Stimulated activated CD4-positive, alpha-beta T cell treated with anti-CD3 and anti-CD28 coated beads, Interleukin-15, amount 100 ng/mL, for 24 hours (primary cell): ENCODE measurements at regions not wholly inside any gene's neighbourhood (a gene's known extent, or its start where the extent isn't known, plus 50 kb on each side); places are given as distances from the start of the nearest gene placed in this dataset.

Experiments used
- DNase-seq: peaks from one replicate; pipeline ENCODE4 v3.0.0-alpha.2; 2020

DNA sequence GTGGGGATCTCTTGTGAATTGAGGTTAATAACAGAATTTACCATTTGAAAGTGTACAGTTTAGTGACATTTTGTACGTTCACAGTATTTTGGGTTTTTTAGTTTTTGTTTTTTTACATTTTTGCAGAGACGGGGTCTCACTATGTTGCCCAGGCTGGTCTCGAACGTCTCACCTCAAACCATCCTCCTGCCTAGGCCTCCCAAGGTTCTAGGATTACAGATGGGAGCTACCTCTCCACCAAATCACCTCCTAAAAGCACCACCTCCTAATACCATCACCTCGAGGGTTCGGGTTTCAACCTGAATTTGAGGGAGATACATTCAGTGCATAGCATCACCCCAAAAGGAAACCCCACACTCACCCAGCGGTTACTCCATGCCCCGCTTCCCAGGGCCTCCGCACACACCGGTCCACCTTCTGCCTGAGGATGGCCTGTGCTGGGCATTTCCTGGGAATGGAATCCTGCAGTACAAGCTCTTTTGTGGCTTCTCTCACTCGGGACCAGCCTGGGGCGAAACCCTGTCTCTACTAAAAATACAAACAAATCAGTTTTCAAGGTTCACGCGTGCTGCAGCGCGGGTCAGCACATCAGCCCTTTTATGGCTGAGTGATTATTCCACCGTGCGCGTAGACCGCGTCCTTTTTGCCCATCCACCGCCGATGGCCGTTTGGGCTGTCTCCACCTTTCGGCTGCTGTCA is 182.7 kb upstream of the CIBAR2 start:
- DNase-seq, result no peak

DNA sequence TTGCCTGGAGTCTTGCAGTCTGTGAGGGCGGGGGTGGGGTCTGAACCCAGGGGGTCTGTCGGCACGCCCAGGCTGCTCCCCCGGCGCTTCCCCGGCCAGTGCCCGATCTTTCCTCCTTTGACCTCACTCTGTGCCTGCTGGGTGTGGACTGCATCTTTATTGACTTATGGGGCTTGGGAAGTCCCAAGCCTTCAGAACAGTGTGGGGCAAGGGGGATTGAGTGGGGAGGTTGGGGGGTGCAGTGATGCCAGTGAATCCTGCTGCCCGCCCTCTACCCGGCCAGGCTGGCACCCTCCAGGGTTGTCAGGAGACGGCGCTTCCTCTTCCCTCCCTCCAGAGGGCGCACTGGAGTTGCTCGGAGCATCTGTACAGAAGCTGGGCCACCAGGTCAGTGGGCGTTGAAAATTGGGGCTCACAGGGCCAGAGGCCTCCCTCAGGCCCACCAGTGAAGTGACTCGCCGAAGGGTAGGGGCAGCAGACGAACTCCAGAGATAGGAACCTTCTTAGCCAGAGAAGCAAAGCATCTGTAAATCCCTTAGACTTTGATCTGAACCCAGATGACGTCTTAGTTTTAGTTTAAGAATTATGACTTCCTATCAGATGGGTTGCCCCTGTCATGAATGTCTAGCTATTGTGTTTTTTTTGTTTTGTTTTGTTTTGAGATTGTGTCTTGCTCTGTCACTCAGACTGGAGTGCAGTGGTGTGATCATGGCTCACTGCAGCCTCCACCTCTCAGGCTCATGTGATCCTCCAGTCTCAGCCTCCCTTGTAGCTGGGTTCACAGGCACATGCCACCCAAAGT is 184.8 kb upstream of the CIBAR2 start:
- DNase-seq, result peak; percentile 68

DNA sequence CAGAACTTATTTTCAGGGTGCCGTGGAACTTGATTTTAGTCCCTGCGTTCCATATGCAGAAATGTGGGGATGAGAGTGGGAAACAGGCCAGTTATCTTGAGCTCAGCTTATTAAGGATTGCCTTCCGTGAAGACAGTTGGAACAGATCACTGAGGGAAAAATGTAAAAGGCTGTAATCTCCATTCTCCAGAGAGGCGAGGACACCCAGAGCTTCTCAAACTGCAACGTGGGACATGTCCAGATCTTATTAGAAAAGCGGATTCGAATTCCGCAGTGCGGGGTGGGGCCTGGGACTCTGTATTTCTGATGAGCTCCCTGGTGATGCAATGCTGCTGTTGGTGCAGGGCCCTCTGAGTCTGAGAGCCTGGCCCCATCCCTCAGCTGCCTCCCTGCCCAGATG is 185.6 kb upstream of the CIBAR2 start:
- no peak for DNase-seq

DNA sequence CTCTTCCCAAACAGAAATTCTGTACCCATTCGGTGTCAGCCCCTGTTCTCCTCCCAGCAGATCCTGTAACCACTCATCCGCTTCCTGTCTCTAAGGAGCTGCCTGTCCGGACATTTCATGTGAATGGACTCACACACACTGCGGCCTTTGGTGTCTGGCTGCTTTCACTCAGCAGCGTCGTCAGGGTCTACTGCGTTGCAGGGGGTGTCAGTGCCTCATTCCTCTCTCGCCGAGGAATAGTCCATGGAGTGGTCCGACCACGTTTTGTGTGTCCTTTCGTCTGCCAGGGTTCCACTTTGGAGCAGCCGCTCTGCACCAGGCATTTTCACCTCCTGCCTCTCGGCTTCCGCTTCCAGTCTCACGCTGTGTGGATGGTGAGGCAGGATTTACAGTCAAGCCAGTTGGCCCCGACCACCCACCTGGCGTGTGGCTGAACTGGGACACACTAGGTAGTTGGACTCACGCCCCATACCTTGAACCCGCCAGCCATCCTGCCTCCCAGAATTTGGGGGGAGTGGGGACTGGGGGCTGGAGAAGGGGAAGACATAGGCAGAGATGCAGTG is 188.2 kb upstream of the CIBAR2 start:
- no peak for DNase-seq

DNA sequence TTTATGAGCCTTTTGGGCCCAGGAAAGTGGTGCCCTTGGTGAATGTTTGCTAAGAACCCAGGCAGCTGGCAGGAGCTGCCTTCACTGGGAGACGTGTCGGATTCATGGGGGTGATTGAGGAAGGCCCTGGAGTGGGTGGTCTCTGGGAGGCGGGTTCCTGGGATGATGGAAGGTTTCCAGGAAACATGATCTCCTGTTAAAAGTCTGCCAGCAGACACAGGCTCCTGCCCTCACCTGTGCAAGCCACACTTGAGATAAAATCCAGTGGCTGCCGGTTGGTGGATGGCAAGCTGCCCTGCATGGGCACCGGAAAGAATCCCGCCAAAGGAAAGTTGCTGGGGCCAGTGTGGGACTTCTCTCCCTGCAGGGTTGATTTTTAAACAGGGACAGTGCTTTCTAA is 189.0 kb upstream of the CIBAR2 start:
- DNase-seq, result no peak

DNA sequence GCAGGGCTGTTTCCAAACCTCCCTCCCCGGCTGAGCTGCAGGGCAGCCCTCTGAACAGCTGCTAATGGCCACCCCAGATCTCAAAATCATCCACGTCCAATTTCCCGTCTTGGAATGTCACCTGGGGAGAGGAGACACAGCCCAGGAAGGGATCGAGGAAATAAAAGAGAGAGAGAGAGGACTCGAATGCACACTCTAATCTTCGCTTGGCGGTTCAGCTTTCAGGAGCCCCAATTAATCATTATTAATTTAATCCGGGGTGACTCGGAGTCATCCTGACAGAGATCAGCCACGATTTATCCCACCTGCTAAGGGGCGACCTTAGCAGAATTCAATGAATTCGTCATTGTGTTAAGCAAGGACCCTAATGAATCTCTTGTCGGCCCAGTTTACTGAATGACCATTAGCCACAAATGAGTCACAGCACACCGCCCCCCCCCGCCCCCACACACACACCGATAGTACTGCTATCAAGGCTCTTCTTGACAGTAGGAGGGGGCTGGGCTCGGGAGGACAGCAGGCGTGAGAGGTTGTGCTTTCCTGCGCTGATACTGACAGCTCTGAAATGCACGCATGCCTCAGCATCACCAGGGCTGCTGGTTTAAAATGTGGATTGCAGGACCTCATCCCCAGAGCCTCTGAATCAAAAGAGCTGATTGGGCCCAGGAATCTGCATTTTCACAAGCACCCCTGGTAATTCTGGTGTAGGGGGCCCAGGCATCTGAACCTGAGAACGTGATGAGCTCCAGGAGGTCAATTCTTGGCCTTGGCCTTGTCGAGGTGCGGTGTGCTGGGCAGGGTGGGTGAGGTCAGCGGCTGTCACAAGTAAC is 190.0 kb upstream of the CIBAR2 start:
- DNase-seq, result no peak

DNA sequence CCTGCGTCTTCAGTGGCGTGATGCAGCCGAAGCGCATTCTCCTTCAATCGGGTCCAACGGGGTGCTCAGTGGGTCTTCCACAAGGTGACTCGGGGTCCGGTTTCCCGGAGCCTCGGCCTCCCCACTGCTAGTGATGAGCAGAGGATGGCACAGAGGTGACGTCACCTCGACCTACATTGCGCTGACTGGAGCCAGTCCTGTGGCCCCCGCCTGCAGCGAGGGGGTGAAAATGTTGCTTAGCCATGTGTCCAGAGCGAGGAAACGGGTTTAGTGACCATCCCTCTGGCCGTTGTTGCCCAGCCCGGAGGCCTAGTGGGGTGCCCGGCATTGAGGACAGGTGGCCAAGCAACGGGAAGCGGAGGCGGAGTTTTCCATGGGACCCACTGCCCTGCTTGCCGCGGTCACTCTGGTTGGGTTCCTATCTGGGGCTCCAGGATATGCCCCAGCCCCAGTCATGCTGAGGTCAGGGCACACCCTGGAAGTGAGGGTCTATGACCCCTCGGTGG is 190.6 kb upstream of the CIBAR2 start:
- DNase-seq, result peak; percentile 11

DNA sequence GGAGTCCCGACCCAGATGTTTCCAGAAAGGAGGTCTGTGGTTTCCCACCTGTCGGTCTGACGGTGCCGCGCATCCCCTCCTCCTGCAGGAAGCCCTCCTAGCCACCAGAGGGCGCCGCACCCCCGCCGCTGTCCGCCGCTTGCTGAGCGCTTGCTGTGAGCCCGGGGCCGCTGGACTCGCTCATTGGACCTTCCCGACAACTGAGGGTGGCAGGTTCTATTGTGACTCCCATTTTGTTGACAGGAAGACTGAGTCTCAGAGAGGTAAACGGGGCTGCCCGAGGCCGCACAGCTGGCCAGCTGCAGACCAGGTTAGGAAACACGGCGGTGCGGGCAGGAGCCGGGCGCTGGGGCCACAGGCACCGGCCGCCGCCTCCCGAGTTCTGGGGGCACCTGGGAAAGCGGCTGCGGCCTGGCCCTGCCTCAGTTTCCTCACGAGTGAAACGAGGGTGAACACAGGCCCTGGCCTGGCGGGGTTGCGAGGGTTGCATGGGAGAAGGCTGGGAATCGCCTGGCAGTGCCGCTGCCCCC is 191.1 kb upstream of the CIBAR2 start:
- peak; percentile 85 for DNase-seq

DNA sequence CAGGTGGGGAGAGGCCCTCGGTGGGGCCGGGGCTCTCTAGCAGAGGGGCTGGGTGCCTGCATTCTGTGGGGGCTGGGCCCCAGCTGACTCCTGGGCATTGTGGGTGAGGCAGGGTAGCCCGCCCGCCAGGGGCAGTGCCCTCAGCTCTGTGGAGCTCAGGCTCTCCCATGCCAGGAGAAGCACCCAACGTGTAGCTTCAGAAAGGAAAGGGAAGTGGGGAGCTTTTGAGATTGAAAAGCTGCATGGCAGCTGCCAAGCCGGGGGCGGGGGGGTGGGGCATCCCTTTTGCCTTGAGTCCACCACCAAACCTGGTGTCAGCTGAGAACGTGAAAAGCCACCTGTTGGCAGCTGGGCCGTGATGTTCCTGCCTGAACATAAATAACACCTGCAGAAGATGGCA is 192.1 kb upstream of the CIBAR2 start:
- DNase-seq, result no peak

DNA sequence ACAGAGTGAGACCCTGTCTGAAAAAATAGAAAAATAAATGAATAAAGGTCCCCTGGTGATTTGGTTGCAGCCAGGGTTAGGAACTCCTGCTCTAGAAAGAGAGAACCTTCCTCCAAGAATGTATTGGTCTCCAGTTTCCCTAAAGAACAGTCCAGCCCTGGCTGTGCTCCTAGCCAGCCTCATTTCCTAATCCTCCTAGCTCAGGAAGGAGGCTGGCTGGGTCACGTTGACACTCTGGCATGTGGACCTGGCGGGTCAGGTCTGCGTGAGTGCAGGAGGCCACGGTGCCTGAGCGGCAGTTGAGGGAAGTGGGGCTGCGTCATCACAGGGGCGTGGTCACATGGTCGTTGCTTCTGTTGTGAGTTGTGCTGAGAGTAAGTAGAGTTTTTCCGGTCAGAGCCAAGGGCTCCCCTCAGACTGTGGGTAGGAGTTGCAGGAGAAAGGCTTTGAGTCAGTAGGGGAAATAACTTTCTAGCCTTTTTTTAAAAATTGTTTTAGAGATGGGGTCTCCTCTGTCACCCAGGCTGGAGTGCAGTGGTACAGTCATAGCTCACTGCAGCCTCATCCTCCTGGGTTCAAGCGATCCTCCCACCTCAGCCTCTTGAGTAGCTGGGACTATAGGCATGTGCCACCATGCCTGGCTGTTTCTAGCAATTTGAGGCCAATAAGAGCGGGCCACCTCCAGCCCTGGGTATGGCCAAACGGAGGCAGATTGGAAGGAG is 194.0 kb upstream of the CIBAR2 start:
- DNase-seq, result peak; percentile 91

DNA sequence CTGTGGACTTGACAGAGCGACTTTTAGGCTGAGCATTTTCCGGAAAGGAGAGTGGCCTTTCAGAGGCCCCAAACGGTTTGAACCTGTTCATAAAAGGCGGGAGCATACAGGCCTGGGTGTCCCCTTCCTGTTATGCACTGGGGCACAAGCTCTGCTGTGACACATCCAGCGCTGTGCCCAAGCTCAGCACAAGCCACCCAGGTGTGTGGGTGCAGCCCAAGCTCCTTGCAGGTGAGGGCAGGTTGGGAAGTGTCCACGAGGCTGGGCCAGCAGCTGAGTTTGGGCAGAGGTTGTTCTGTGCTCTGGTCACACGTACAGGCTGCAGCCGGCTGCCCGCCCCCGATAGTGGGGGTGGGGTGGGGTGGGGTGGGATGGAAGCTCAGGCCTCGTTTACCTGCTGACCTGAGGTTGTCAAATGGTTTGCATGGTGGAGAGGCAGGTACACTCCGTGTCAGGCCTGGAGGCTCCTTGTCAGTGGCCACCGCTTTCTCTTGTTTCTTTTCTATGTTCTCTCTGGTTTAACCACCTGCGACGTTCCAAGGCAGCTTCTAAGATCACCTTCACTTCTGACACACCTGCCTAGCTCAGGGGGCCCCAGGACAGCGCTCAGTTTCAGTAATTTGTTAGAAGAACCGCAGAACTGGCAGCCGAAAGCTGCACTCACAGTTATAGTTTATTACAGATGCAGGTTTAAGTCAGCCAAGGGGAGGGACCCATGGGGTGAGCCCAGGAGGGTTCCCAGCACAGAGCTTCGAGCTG is 194.7 kb upstream of the CIBAR2 start:
- no peak for DNase-seq

DNA sequence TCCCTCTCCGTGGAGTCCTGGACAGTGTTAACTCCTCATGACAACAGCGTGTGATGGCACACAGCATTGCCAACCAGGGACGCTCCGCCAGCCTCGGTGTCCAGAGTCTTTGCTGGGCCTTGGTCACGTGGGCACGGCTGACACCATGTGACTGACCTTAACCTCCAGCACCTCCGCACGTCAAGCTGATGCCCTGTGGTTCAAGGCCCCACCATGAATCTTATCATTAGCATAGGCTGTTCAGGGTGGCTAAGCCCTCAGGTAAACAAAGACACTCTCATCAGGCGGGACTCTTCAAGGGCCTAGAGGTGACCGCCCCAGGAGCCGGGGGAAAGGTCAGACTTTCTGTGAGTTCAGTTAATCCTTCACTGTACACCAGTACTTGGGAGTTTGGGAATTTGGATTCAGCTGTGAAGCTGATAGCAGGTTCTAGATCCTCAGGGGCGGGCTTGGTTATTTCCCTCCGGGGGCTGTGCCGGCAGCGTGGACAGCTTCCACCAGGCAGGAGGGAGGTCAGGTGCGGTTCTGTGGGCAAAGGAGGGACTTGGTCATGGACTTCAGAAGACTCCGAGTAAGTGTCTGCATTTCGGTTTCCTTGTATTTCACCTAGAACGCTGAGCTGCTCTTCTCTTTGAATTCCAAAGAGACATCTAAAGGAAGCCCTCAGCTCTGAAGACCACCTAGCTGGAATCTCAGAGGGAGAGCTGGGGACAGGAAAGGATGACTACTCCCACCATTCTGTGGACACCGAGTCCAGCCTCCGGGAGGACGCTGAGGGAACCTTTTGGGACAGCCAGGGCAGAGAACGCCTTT is 195.5 kb upstream of the CIBAR2 start:
- no peak for DNase-seq

DNA sequence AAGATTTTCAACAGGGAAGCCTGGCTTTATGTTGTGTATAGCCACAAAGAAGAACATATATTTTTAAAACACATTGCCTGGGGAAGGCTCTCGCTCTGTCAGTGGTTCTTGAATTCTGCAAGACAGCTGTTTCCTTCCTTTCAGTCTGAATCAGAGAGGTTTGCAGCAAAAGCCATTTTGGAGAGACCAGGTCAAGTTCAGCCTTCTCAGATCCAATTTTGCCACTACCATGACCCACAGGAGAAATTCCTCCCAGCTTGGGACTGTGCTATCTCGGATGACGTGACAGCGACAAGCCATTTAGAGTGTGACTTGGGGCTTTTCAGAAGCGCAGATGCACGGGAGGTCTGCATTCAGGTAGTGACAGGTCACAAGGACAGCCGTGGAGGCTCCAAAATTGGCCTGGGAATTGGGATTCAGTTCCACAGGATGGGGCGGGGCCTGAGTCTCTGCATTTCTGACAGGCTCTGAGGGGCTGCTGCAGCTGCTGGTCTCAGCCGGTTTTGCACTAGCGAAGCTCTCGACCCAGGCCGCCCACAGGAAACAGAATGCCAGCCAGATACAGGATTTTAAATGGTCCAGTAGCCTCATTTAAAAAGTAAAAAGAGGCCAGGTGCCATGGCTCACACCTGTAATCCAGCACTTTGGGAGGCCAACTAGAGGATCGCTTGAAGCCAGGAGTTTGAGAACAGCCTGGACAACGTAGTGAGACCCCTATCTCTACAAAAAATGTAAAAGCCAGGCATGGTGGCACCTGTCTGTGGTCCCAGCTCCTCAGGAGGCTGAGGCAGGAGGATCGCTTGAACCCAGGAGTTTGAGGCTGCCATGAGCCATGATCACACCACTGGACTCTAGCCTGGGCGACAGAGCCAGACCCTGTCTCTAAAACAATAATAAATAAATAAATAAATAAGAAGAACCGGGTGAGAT is 196.6 kb upstream of the CIBAR2 start:
- no peak for DNase-seq

DNA sequence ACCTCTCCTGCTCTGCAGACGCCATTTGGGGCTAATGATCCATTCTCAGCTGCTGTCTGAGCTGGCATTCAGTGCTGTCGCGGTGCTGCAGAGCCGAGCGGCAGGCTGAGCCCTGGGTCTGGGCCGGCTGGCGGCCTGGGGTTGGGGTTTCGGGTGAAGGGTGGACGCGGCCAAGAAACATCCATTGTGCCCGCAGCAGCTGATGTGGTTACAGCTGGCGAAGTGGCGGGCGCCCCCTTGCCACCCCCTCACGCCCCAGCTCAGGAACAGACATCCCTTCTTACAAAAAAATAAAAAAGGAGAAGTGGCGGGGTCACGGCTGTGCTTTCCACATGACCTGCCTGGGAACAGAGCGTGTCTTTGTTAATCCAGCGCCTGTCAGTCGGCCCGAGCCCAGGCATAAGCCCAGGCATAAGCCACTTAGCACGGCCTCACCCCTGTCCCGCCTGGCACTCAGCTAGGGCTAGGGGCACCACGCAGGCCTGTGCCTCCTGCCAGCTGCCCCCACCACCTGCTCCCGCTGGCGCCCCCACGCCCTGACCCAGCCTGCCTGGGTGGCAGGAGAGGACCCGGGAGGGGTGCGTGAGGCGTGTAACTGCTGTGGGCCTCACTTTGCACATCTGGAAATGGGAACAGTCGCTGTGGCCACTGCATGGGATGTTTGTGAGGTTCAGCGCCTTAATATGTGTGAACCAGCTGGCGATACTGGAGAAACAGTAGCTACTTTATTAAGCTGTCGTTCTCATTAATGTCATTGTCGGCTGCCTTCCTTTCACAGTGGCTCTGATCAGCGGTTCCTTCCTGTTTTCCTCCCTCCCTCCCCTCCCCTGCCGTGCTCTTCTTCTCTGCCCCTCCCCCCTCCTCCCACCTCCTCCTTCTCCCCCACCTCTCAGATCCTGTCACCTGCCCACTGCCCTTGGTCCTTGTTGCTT is 197.7 kb upstream of the CIBAR2 start:
- DNase-seq, result peak; percentile 28

DNA sequence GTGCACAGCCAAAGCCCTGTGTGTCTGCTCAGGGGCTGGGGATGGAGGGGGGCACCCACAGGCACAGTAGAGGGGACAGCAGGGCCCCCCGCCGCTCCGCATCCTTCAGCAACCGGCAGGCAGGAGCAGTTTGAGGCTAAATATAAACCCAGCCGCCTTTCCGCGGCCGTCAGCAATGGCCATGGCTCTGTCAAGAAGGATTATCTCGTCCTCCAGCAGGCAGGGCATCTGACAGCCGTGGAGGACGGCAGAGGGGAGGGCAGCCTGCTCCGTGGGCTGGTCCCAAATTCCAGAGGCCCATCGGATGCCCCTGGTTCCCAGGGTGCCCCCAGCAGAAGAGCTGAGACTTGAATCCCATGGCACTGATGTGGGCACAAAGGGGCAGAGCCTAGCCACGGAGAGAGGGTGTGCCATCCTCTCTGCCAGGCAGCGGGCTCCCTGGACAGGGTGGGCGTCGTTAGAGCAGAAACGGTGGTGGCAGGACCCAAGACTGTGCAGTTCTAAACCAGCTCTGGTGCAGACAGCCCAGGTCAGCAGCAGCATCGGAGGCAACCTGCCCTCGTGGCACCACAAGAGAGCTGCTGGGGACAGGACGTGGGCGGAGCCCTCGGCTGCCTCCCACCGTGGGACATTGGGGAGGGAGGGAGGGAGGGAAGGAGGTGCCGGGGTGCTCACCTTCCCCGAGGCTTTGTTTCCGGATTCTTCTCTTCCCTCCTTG is 198.8 kb upstream of the CIBAR2 start:
- peak; percentile 43 for DNase-seq

DNA sequence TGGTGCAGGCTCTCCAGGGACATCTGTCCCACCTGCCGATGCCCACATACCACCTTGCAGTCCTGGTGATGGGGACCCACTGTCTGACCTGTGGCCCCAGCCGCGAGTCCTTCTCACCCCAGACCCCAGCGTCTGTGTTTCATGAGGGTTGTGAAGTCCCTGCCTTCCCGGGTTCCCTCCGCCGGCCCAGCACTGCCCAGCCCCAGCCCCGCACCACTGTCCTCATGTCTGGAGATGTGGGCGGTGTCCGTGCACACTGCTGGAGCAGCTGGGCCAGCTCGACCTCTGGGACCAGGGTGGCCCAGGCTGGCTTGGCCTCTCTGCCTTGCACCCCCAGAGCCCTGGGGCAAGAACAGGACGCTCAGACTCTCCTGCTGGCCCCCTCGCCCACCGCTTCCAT is 199.5 kb upstream of the CIBAR2 start:
- no peak for DNase-seq

DNA sequence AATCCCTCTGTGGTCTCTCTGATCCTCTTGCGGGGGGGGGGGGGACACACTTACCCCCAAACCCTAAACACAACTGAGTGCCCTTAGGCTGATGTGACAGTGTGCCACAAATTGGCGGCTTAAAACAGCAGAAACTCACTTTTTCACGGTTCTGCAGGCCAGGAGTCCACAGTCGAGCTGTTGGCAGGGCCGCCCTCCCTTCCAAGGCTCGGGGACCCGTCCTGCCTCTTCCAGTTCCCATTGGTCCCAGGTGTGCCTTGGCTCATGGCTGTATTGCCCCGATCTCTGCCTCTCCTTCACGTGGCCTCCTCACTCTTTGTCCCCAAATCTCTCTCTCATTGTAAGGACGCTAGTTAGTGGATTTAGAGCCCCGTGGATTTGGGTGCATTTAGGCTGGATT is 199.9 kb upstream of the CIBAR2 start:
- no peak for DNase-seq
